ENCODE measurements at regions not wholly inside any gene's neighbourhood (a gene's known extent, or its start where the extent isn't known, plus 50 kb on each side); places are given as distances from the start of the nearest gene placed in this dataset.

GRCh38 chr5:126360467-126360866, 62.7 kb upstream of the GRAMD2B start:
- Mint-ChIP-seq H3K27ac (no peak overlapping the region), H3K27me3 (peaks cover 9% of the 10 kb centered on the region), H3K36me3 (no peaks in the 10 kb centered on the region), H3K4me1 (no peaks in the 10 kb centered on the region), H3K9me3 (no peaks in the 10 kb centered on the region), H3K4me3 (no peak overlapping the region)
- DNase-seq, result no peak
- CTCF ChIA-PET, result interaction anchor here (1.4 to 14.5 kb wide), 5 partner anchors 22 to 182 kb away, joined by 3 to 126 read pairs (median 3); no protein-coding TSS in a partner anchor

GRCh38 chr5:126363658-126364057, 59.6 kb upstream of the GRAMD2B start:
- Mint-ChIP-seq H3K4me1 (no peaks in the 10 kb centered on the region), H3K27ac (no peak overlapping the region), H3K4me3 (no peak overlapping the region), H3K27me3 (peaks cover 5% of the 10 kb centered on the region), H3K36me3 (no peaks in the 10 kb centered on the region), H3K9me3 (no peaks in the 10 kb centered on the region)
- no peak for DNase-seq
- CTCF ChIA-PET, result interaction anchor here (1.0 to 1.2 kb wide), 2 partner anchors 137 to 174 kb away, joined by 3 to 4 read pairs; no protein-coding TSS in a partner anchor

- H3K27me3 Mint-ChIP-seq, result peaks cover 5% of the 10 kb centered on the region
- no peaks in the 10 kb centered on the region for H3K4me1 Mint-ChIP-seq
- H3K27ac Mint-ChIP-seq, result no peak overlapping the region
- H3K4me3 Mint-ChIP-seq, result no peak overlapping the region
- no peak for DNase-seq
- H3K9me3 Mint-ChIP-seq, result no peaks in the 10 kb centered on the region
- no peaks in the 10 kb centered on the region for H3K36me3 Mint-ChIP-seq
- CTCF ChIA-PET, result interaction anchor here (1.0 to 1.2 kb wide), 2 partner anchors 136 to 173 kb away, joined by 3 to 4 read pairs; no protein-coding TSS in a partner anchor
Measured at GRCh38 chr5:126364206-126364902, 58.9 kb upstream of the GRAMD2B start.

- CTCF ChIA-PET, result interaction anchor here (0.9 kb wide), 1 partner anchor 26 kb away, joined by 3 read pairs; no protein-coding TSS in a partner anchor
Measured at GRCh38 chr5:126365446-126366198, 57.6 kb upstream of the GRAMD2B start.

GRCh38 chr5:126366199-126366560, 57.0 kb upstream of the GRAMD2B start:
- CTCF ChIA-PET, result interaction anchor here (0.9 kb wide), 1 partner anchor 27 kb away, joined by 3 read pairs; no protein-coding TSS in a partner anchor
- no peaks in the 10 kb centered on the region for H3K4me1 Mint-ChIP-seq
- DNase-seq, result no peak
- no peaks in the 10 kb centered on the region for H3K36me3 Mint-ChIP-seq
- no peaks in the 10 kb centered on the region for H3K9me3 Mint-ChIP-seq
- no peaks in the 10 kb centered on the region for H3K27me3 Mint-ChIP-seq
- H3K4me3 Mint-ChIP-seq, result no peak overlapping the region
- no peak overlapping the region for H3K27ac Mint-ChIP-seq

More at GRCh38 chr5:126365446-126366198, 57.6 kb upstream of the GRAMD2B start:
- DNase-seq, result no peak
- Mint-ChIP-seq H3K27me3 (no peaks in the 10 kb centered on the region), H3K4me1 (no peaks in the 10 kb centered on the region), H3K27ac (no peak overlapping the region), H3K9me3 (no peaks in the 10 kb centered on the region), H3K4me3 (no peak overlapping the region), H3K36me3 (no peaks in the 10 kb centered on the region)

GRCh38 chr5:126368239-126368812, 54.9 kb upstream of the GRAMD2B start:
- no peaks in the 10 kb centered on the region for H3K36me3 Mint-ChIP-seq
- H3K4me3 Mint-ChIP-seq, result no peak overlapping the region
- CTCF ChIA-PET, result interaction anchor here (0.7 to 1.2 kb wide), 2 partner anchors 17 to 124 kb away, joined by 3 read pairs; no protein-coding TSS in a partner anchor
- no peaks in the 10 kb centered on the region for H3K9me3 Mint-ChIP-seq
- H3K27ac Mint-ChIP-seq, result no peak overlapping the region
- H3K27me3 Mint-ChIP-seq, result no peaks in the 10 kb centered on the region
- H3K4me1 Mint-ChIP-seq, result no peaks in the 10 kb centered on the region
- no peak for DNase-seq

GRCh38 chr5:126369083-126369482, 54.1 kb upstream of the GRAMD2B start:
- no peaks in the 10 kb centered on the region for H3K27me3 Mint-ChIP-seq
- H3K27ac Mint-ChIP-seq, result no peak overlapping the region
- CTCF ChIA-PET, result interaction anchor here (1.2 kb wide), 1 partner anchor 18 kb away, joined by 3 read pairs; no protein-coding TSS in a partner anchor

GRCh38 chr5:126369995-126370731, 53.0 kb upstream of the GRAMD2B start:
- Mint-ChIP-seq H3K36me3 (no peaks in the 10 kb centered on the region), H3K9me3 (no peaks in the 10 kb centered on the region), H3K27ac (no peak overlapping the region), H3K27me3 (no peaks in the 10 kb centered on the region), H3K4me1 (peaks cover 9% of the 10 kb centered on the region), H3K4me3 (no peak overlapping the region)
- CTCF ChIA-PET, result interaction anchor here (1.2 kb wide), 1 partner anchor 17 kb away, joined by 3 read pairs; no protein-coding TSS in a partner anchor
- DNase-seq, result no peak

More at GRCh38 chr5:126369083-126369482, 54.1 kb upstream of the GRAMD2B start:
- Mint-ChIP-seq H3K4me1 (peaks cover 6% of the 10 kb centered on the region), H3K36me3 (no peaks in the 10 kb centered on the region), H3K9me3 (no peaks in the 10 kb centered on the region), H3K4me3 (no peak overlapping the region)
- DNase-seq, result no peak

- Mint-ChIP-seq H3K9me3 (no peaks in the 10 kb centered on the region), H3K27ac (no peak overlapping the region), H3K36me3 (no peaks in the 10 kb centered on the region), H3K27me3 (no peaks in the 10 kb centered on the region), H3K4me1 (peaks cover 9% of the 10 kb centered on the region), H3K4me3 (no peak overlapping the region)
- CTCF ChIA-PET, result no interaction called here
- no peak for DNase-seq
Measured at GRCh38 chr5:126370796-126371718, 52.2 kb upstream of the GRAMD2B start.

GRCh38 chr5:126373375-126374108, 49.7 kb upstream of the GRAMD2B start:
- Mint-ChIP-seq H3K27me3 (no peaks in the 10 kb centered on the region), H3K36me3 (no peaks in the 10 kb centered on the region), H3K4me1 (peaks cover 9% of the 10 kb centered on the region), H3K9me3 (no peaks in the 10 kb centered on the region), H3K27ac (no peak overlapping the region), H3K4me3 (no peak overlapping the region)
- DNase-seq, result no peak
- CTCF ChIA-PET, result interaction anchor here (1.9 kb wide), 1 partner anchor 126 kb away, joined by 7 read pairs; no protein-coding TSS in a partner anchor
